CD4-positive, alpha-beta T cell (primary cell): ENCODE measurements at regions not wholly inside any gene's neighbourhood (a gene's known extent, or its start where the extent isn't known, plus 50 kb on each side); places are given as distances from the start of the nearest gene placed in this dataset.

ENCODE experiments used
- ATAC-seq: fragments of 200-7000 bp; cut with Tn5 transposase; one replicate; pipeline ENCODE4 v1.10.0; 2022; ENCODE audit warnings: mild to moderate bottlenecking; ENCODE audit not compliant: poor library complexity
- CTCF ChIA-PET: fragments of 350-600 bp; sonication (Branson Sonifier 250); formaldehyde crosslinking; loops from one replicate; lab custom pipeline; 2021; ENCODE audit warnings: antibody characterized with exemption, inconsistent platforms; lab: Charles Lee
- POLR2A ChIA-PET: fragments of 350-600 bp; sonication (Branson Sonifier 250); formaldehyde crosslinking; loops from one replicate; lab custom pipeline; 2021; ENCODE audit warnings: antibody characterized with exemption, inconsistent platforms; lab: Charles Lee
- DNase-seq, 14 experiments: peaks; one replicate each; pipeline ENCODE4 v3.0.0-alpha.2; 2013 to 2020; ENCODE audit warnings: mixed read lengths in 2 of 14
- H3K27ac ChIP-seq, 2 donors: one replicate each; pipeline versions ENCODE4 v1.5.1 to v1.7.0; 2013; ENCODE audit warnings: low read length in 2 of 2, low read depth in 1 of 2, mild to moderate bottlenecking in 1 of 2
- H3K27me3 ChIP-seq, 2 experiments: 1 replicate in 1 of 2; 2 replicates in 1 of 2; pipeline versions ENCODE4 v1.6.1 to v1.7.0; 2013; ENCODE audit warnings: low read length in 2 of 2, control low read depth in 1 of 2, mild to moderate bottlenecking in 1 of 2, moderate library complexity in 1 of 2; ENCODE audit not compliant: insufficient read depth in 2 of 2, control insufficient read depth in 1 of 2
- H3K36me3 ChIP-seq: one replicate; pipeline ENCODE4 v1.6.1; 2013; ENCODE audit warnings: low read length, control low read depth; ENCODE audit not compliant: insufficient read depth
- H3K4me1 ChIP-seq: one replicate; pipeline ENCODE4 v1.6.1; 2013; ENCODE audit warnings: low read length, control low read depth; ENCODE audit not compliant: insufficient read depth
- H3K4me3 ChIP-seq: one replicate; pipeline ENCODE4 v1.5.1; 2013; ENCODE audit warnings: mild to moderate bottlenecking, low read length, moderate library complexity
- H3K9me3 ChIP-seq, 2 experiments: 1 replicate in 1 of 2; 2 replicates in 1 of 2; pipeline versions ENCODE4 v1.6.1 to v1.7.0; 2013; ENCODE audit warnings: low read length in 2 of 2, mild to moderate bottlenecking in 2 of 2, control low read depth in 1 of 2, moderate library complexity in 1 of 2; ENCODE audit not compliant: control insufficient read depth in 1 of 2, insufficient read depth in 1 of 2
- H3K27ac Mint-ChIP-seq: one replicate; pipeline ENCODE4 v1.8.0; 2020; ENCODE audit warnings: mixed read lengths
- H3K27me3 Mint-ChIP-seq: one replicate; pipeline ENCODE4 v1.8.0; 2021; ENCODE audit warnings: mixed read lengths
- H3K36me3 Mint-ChIP-seq: one replicate; pipeline ENCODE4 v1.8.0; 2021; ENCODE audit warnings: low read depth, mixed read lengths
- H3K4me1 Mint-ChIP-seq: one replicate; pipeline ENCODE4 v1.8.0; 2021; ENCODE audit warnings: low read depth, mixed read lengths
- H3K4me3 Mint-ChIP-seq: one replicate; pipeline ENCODE4 v1.8.0; 2020; ENCODE audit warnings: mild to moderate bottlenecking, mixed read lengths
- H3K9me3 Mint-ChIP-seq: one replicate; pipeline ENCODE4 v1.8.0; 2020; ENCODE audit warnings: mixed read lengths
- CTCF ChIP-seq: fragments of 200-600 bp; IDR thresholded peaks from one replicate; pipeline ENCODE4 v1.8.0; 2022; ENCODE audit warnings: antibody characterized with exemption, mild to moderate bottlenecking
- intact Hi-C, 2 experiments: fragments of 100-400 bp; cut with DNase I in 1 of 2; cut with micrococcal nuclease in 1 of 2; formaldehyde crosslinking; loops; one replicate each; pipeline versions ENCODE4 v1.15.1 to v1.9.0; 2023 to 2025; cut with DNase I, micrococcal nuclease

GRCh38 chr12:107443320-107444090 lies 242.1 kb upstream of the PWP1 start:
- ChIA-PET CTCF (no interaction called here), POLR2A (no interaction called here)
- intact Hi-C loops = no loop called here
- Mint-ChIP-seq H3K9me3 (no peaks in the 10 kb centered on the region), H3K27ac (no peak overlapping the region), H3K4me3 (no peak overlapping the region), H3K27me3 (no peaks in the 10 kb centered on the region), H3K4me1 (peaks cover 29% of the 10 kb centered on the region), H3K36me3 (peaks cover 4% of the 10 kb centered on the region)
- H3K4me1 ChIP-seq = no peaks in the 10 kb centered on the region
- no peak for TF ChIP-seq CTCF
- H3K27ac ChIP-seq = no peak overlapping the region
- ATAC-seq (no peak), DNase-seq (no peak)
- no peak overlapping the region for H3K4me3 ChIP-seq
- H3K36me3 ChIP-seq = no peaks in the 10 kb centered on the region
- no peaks in the 10 kb centered on the region for H3K27me3 ChIP-seq
- peaks cover 0 to 4% of the 10 kb centered on the region in 2 experiments for H3K9me3 ChIP-seq

- Mint-ChIP-seq H3K27ac (no peak overlapping the region), H3K4me1 (peaks cover 30% of the 10 kb centered on the region), H3K36me3 (peaks cover 4% of the 10 kb centered on the region), H3K9me3 (no peaks in the 10 kb centered on the region), H3K27me3 (no peaks in the 10 kb centered on the region), H3K4me3 (no peak overlapping the region)
- DNase-seq (no peak), ATAC-seq (no peak)
- no peak for TF ChIP-seq CTCF
- POLR2A ChIA-PET = interaction anchor here (0.6 kb wide), 1 partner anchor 1407 kb away, joined by 3 read pairs; no protein-coding TSS in a partner anchor
- H3K27me3 ChIP-seq = no peaks in the 10 kb centered on the region
- no peak overlapping the region for H3K27ac ChIP-seq
- H3K4me3 ChIP-seq = no peak overlapping the region
- no peaks in the 10 kb centered on the region for H3K36me3 ChIP-seq
- H3K4me1 ChIP-seq = no peaks in the 10 kb centered on the region
- peaks cover 0 to 4% of the 10 kb centered on the region in 2 experiments for H3K9me3 ChIP-seq
- intact Hi-C loops = no loop called here
- CTCF ChIA-PET = no interaction called here
These were observed 240.8 kb upstream of the PWP1 start for GRCh38 chr12:107444771-107445170.

GRCh38 chr12:107446476-107446875 lies 239.1 kb upstream of the PWP1 start:
- Histone ChIP-seq H3K27me3 (no peaks in the 10 kb centered on the region), H3K4me3 (no peak overlapping the region), H3K36me3 (no peaks in the 10 kb centered on the region), H3K27ac (no peak overlapping the region), H3K9me3 (peaks cover 0 to 4% of the 10 kb centered on the region in 2 experiments), H3K4me1 (no peaks in the 10 kb centered on the region)
- H3K9me3 Mint-ChIP-seq = no peaks in the 10 kb centered on the region
- TF ChIP-seq CTCF = no peak
- no peaks in the 10 kb centered on the region for H3K27me3 Mint-ChIP-seq
- no peak overlapping the region for H3K27ac Mint-ChIP-seq
- ChIA-PET CTCF (interaction anchor here (0.7 kb wide), 1 partner anchor 29 kb away, joined by 3 read pairs; no protein-coding TSS in a partner anchor), POLR2A (no interaction called here)
- peaks cover 33% of the 10 kb centered on the region for H3K4me1 Mint-ChIP-seq
- intact Hi-C loops = no loop called here
- DNase-seq (no peak), ATAC-seq (no peak)
- peaks cover 4% of the 10 kb centered on the region for H3K36me3 Mint-ChIP-seq
- no peak overlapping the region for H3K4me3 Mint-ChIP-seq
